ENCODE measurements at regions not wholly inside any gene's neighbourhood (a gene's known extent, or its start where the extent isn't known, plus 50 kb on each side); places are given as distances from the start of the nearest gene placed in this dataset.

DNA sequence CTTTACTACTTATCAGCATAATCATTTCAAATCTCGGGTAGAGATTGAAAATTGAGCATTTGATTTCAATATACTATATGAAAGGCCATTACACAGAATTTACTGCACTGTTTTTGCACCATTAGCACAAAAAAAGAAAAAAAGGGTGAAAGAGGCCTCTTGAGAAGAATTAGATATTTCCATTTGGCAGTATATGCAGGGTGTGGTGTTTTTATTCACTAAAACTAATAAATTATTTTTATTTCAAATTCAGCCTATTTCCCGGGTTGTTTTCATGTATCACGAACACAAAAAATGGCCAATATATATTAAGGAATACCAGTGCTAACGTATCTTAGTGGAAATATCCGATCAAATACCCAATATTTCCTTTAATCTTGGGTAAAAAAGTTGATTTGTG, 110.5 kb upstream of the TBL1XR1 start:
- Histone ChIP-seq H3K9ac (ENCODE audit: low read length) (no peak overlapping the region), H2AFZ (ENCODE audit: insufficient read depth, low read length, poor library complexity) (no peak overlapping the region), H3K4me2 (ENCODE audit: low read length) (no peak overlapping the region), H3K27me3 (ENCODE audit: insufficient read depth, low read length) (no peaks in the 10 kb centered on the region), H3K36me3 (ENCODE audit: control insufficient read depth in 1 of 2, insufficient read depth in 2 of 2, low read length in 2 of 2) (no peaks in the 10 kb centered on the region), H3K9me3 (ENCODE audit: insufficient read depth, low read depth, low read length) (no peaks in the 10 kb centered on the region), H3K79me1 (ENCODE audit: low read length) (no peaks in the 10 kb centered on the region), H3K4me3 (ENCODE audit: low read depth, low read length) (no peak overlapping the region), H3K4me1 (ENCODE audit: control insufficient read depth in 1 of 2, insufficient read depth in 2 of 2, low read length in 2 of 2) (no peaks in the 10 kb centered on the region), H3K79me2 (ENCODE audit: control insufficient read depth, insufficient read depth, low read length, poor library complexity) (no peaks in the 10 kb centered on the region), H3K18ac (ENCODE audit: low read length) (no peak overlapping the region), H3K4ac (ENCODE audit: low read depth, low read length) (no peak overlapping the region), H2BK120ac (ENCODE audit: insufficient read depth, low read length, poor library complexity) (no peak overlapping the region), H3K14ac (ENCODE audit: low read length) (no peak overlapping the region), H4K12ac (ENCODE audit: low read depth, low read length) (no peak overlapping the region), H2AK5ac (ENCODE audit: low read length) (no peak overlapping the region), H4K91ac (ENCODE audit: low read depth, low read length) (no peak overlapping the region), H3K23ac (ENCODE audit: low read length) (no peak overlapping the region), H2BK5ac (ENCODE audit: low read depth, low read length, poor library complexity) (no peak overlapping the region), H4K8ac (ENCODE audit: low read depth, low read length) (no peak overlapping the region), H2BK12ac (ENCODE audit: low read length) (no peak overlapping the region), H3K27ac (ENCODE audit: low read depth, low read length) (no peak overlapping the region)
- WGBS (ENCODE audit: extremely low coverage, insufficient coverage, insufficient read length), result no CpG with 5 or more reads among the region's 5 CpGs
- no peak for DNase-seq

DNA sequence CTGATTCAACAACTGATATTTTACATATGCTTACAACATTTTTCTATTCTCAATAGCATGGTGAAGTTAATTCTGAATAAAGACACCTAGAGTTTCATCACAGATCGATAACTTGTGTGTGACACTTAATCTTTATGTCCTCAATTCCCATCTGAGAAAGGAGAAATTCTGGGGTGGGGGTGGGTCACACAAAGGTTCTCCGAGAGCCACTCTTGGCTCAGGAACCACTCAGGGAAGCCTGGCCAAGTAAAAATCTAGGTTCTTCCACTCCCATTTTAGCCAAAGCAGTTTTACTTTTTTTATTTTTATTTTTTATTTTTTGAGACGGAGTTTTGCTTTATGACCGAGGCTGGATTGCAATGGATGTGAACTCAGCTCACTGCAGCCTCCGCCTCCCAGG, 111.0 kb upstream of the TBL1XR1 start:
- Histone ChIP-seq H3K36me3 (ENCODE audit: control insufficient read depth in 1 of 2, insufficient read depth in 2 of 2, low read length in 2 of 2) (no peaks in the 10 kb centered on the region), H3K4me1 (ENCODE audit: control insufficient read depth in 1 of 2, insufficient read depth in 2 of 2, low read length in 2 of 2) (no peaks in the 10 kb centered on the region), H3K23ac (ENCODE audit: low read length) (no peak overlapping the region), H2BK120ac (ENCODE audit: insufficient read depth, low read length, poor library complexity) (no peak overlapping the region), H2BK5ac (ENCODE audit: low read depth, low read length, poor library complexity) (no peak overlapping the region), H4K91ac (ENCODE audit: low read depth, low read length) (no peak overlapping the region), H3K27ac (ENCODE audit: low read depth, low read length) (no peak overlapping the region), H3K4me3 (ENCODE audit: low read depth, low read length) (no peak overlapping the region), H4K8ac (ENCODE audit: low read depth, low read length) (no peak overlapping the region), H2AK5ac (ENCODE audit: low read length) (no peak overlapping the region), H3K79me2 (ENCODE audit: control insufficient read depth, insufficient read depth, low read length, poor library complexity) (no peaks in the 10 kb centered on the region), H3K9ac (ENCODE audit: low read length) (no peak overlapping the region), H3K4ac (ENCODE audit: low read depth, low read length) (no peak overlapping the region), H3K18ac (ENCODE audit: low read length) (no peak overlapping the region), H3K14ac (ENCODE audit: low read length) (no peak overlapping the region), H3K27me3 (ENCODE audit: insufficient read depth, low read length) (no peaks in the 10 kb centered on the region), H2AFZ (ENCODE audit: insufficient read depth, low read length, poor library complexity) (no peak overlapping the region), H3K79me1 (ENCODE audit: low read length) (no peaks in the 10 kb centered on the region), H3K9me3 (ENCODE audit: insufficient read depth, low read depth, low read length) (no peaks in the 10 kb centered on the region), H4K12ac (ENCODE audit: low read depth, low read length) (no peak overlapping the region), H3K4me2 (ENCODE audit: low read length) (no peak overlapping the region), H2BK12ac (ENCODE audit: low read length) (no peak overlapping the region)
- DNase-seq, result no peak
- WGBS (ENCODE audit: extremely low coverage, insufficient coverage, insufficient read length), result no CpG with 5 or more reads among the region's 5 CpGs

DNA sequence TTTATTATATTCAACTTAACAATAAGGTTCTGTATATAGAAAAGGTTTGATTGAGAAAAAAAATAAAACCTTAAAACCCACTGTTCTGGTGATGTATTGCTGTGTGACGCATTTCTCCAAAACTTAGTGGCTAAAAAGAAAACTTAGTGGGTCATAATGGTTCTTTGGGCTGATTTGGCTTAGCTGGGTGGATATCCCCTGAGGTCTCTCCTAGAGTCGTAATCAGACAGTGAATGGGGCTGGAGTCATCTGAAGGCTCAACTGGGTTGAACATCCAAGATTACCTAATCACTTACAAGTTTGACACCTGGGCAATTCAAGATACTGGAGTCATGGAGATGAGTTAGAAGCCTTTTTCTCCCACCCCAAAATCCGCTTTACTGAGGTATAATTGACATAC, 111.6 kb upstream of the TBL1XR1 start:
- no peak overlapping the region for H3K4me2 ChIP-seq (ENCODE audit: low read length)
- no CpG with 5 or more reads among the region's 3 CpGs for WGBS (ENCODE audit: extremely low coverage, insufficient coverage, insufficient read length)
- H3K14ac ChIP-seq (ENCODE audit: low read length), result no peak overlapping the region
- H3K4me1 ChIP-seq (ENCODE audit: control insufficient read depth in 1 of 2, insufficient read depth in 2 of 2, low read length in 2 of 2), result no peaks in the 10 kb centered on the region
- no peak overlapping the region for H4K8ac ChIP-seq (ENCODE audit: low read depth, low read length)
- no peaks in the 10 kb centered on the region for H3K79me2 ChIP-seq (ENCODE audit: control insufficient read depth, insufficient read depth, low read length, poor library complexity)
- H2AK5ac ChIP-seq (ENCODE audit: low read length), result no peak overlapping the region
- H2AFZ ChIP-seq (ENCODE audit: insufficient read depth, low read length, poor library complexity), result no peak overlapping the region
- H3K23ac ChIP-seq (ENCODE audit: low read length), result no peak overlapping the region
- H3K27ac ChIP-seq (ENCODE audit: low read depth, low read length), result no peak overlapping the region
- no peak overlapping the region for H3K4me3 ChIP-seq (ENCODE audit: low read depth, low read length)
- H3K9me3 ChIP-seq (ENCODE audit: insufficient read depth, low read depth, low read length), result no peaks in the 10 kb centered on the region
- DNase-seq, result no peak
- H3K9ac ChIP-seq (ENCODE audit: low read length), result no peak overlapping the region
- H3K27me3 ChIP-seq (ENCODE audit: insufficient read depth, low read length), result no peaks in the 10 kb centered on the region
- no peak overlapping the region for H2BK5ac ChIP-seq (ENCODE audit: low read depth, low read length, poor library complexity)
- no peak overlapping the region for H2BK12ac ChIP-seq (ENCODE audit: low read length)
- H3K79me1 ChIP-seq (ENCODE audit: low read length), result no peaks in the 10 kb centered on the region
- no peak overlapping the region for H4K12ac ChIP-seq (ENCODE audit: low read depth, low read length)
- H2BK120ac ChIP-seq (ENCODE audit: insufficient read depth, low read length, poor library complexity), result no peak overlapping the region
- no peak overlapping the region for H4K91ac ChIP-seq (ENCODE audit: low read depth, low read length)
- H3K4ac ChIP-seq (ENCODE audit: low read depth, low read length), result no peak overlapping the region
- H3K18ac ChIP-seq (ENCODE audit: low read length), result no peak overlapping the region
- H3K36me3 ChIP-seq (ENCODE audit: control insufficient read depth in 1 of 2, insufficient read depth in 2 of 2, low read length in 2 of 2), result no peaks in the 10 kb centered on the region

- Histone ChIP-seq H3K79me1 (ENCODE audit: low read length) (no peaks in the 10 kb centered on the region), H2AK5ac (ENCODE audit: low read length) (no peak overlapping the region), H4K91ac (ENCODE audit: low read depth, low read length) (no peak overlapping the region), H3K27me3 (ENCODE audit: insufficient read depth, low read length) (no peaks in the 10 kb centered on the region), H3K4ac (ENCODE audit: low read depth, low read length) (no peak overlapping the region), H3K4me3 (ENCODE audit: low read depth, low read length) (no peak overlapping the region), H2BK12ac (ENCODE audit: low read length) (no peak overlapping the region), H3K79me2 (ENCODE audit: control insufficient read depth, insufficient read depth, low read length, poor library complexity) (no peaks in the 10 kb centered on the region), H3K9ac (ENCODE audit: low read length) (no peak overlapping the region), H3K4me1 (ENCODE audit: control insufficient read depth in 1 of 2, insufficient read depth in 2 of 2, low read length in 2 of 2) (no peaks in the 10 kb centered on the region), H3K9me3 (ENCODE audit: insufficient read depth, low read depth, low read length) (no peaks in the 10 kb centered on the region), H2BK120ac (ENCODE audit: insufficient read depth, low read length, poor library complexity) (no peak overlapping the region), H3K18ac (ENCODE audit: low read length) (no peak overlapping the region), H3K4me2 (ENCODE audit: low read length) (no peak overlapping the region), H4K12ac (ENCODE audit: low read depth, low read length) (no peak overlapping the region), H3K23ac (ENCODE audit: low read length) (no peak overlapping the region), H3K27ac (ENCODE audit: low read depth, low read length) (no peak overlapping the region), H4K8ac (ENCODE audit: low read depth, low read length) (no peak overlapping the region), H3K14ac (ENCODE audit: low read length) (no peak overlapping the region), H3K36me3 (ENCODE audit: control insufficient read depth in 1 of 2, insufficient read depth in 2 of 2, low read length in 2 of 2) (no peaks in the 10 kb centered on the region), H2AFZ (ENCODE audit: insufficient read depth, low read length, poor library complexity) (no peak overlapping the region), H2BK5ac (ENCODE audit: low read depth, low read length, poor library complexity) (no peak overlapping the region)
- no peak for DNase-seq
- no CpG with 5 or more reads among the region's 5 CpGs for WGBS (ENCODE audit: extremely low coverage, insufficient coverage, insufficient read length)
Observed at GRCh38 chr3:177312491-177312890, 115.2 kb upstream of the TBL1XR1 start.

Data from trophoblast cell (in vitro differentiated cells and primary cell).